B cell (primary cell): ENCODE measurements at regions not wholly inside any gene's neighbourhood (a gene's known extent, or its start where the extent isn't known, plus 50 kb on each side); places are given as distances from the start of the nearest gene placed in this dataset.

ENCODE experiments used
- ATAC-seq: fragments of 200-7000 bp; cut with Tn5 transposase; one replicate; pipeline ENCODE4 v1.10.0; 2021; ENCODE audit warnings: low read depth, mild to moderate bottlenecking, moderate number of reproducible peaks, moderate library complexity
- CTCF ChIA-PET: fragments of 350-600 bp; sonication (Branson Sonifier 250); formaldehyde crosslinking; loops from one replicate; lab custom pipeline; 2021; ENCODE audit warnings: antibody characterized with exemption, inconsistent platforms; lab: Charles Lee
- POLR2A ChIA-PET: fragments of 350-600 bp; sonication (Branson Sonifier 250); formaldehyde crosslinking; loops from one replicate; lab custom pipeline; 2021; ENCODE audit warnings: antibody characterized with exemption; lab: Charles Lee
- DNase-seq: peaks from one replicate; pipeline ENCODE4 v3.0.0; 2013
- H2AFZ ChIP-seq: 2 replicates; pipeline ENCODE4 v1.6.1; 2012; ENCODE audit warnings: mild to moderate bottlenecking, low read depth, low read length; ENCODE audit not compliant: insufficient read depth, poor library complexity, severe bottlenecking
- H3K27ac ChIP-seq, 2 donors: 1 replicate in 1 of 2; 2 replicates in 1 of 2; pipeline ENCODE4 v1.5.1; 2012 to 2013; ENCODE audit warnings: low read length in 2 of 2, mild to moderate bottlenecking in 2 of 2, moderate library complexity in 1 of 2
- H3K27me3 ChIP-seq, 4 experiments: fragments of 200-600 bp in 1 of 4; sonication (generic) in 1 of 4; replicated peaks in 1 of 4; 1 replicate in 2 of 4; 2 replicates in 2 of 4; pipeline versions ENCODE4 v1.6.1 to v1.7.0; 2013 to 2016; ENCODE audit warnings: low read length in 3 of 4, mild to moderate bottlenecking in 2 of 4, mixed read lengths in 1 of 4, moderate library complexity in 1 of 4; ENCODE audit not compliant: insufficient read depth in 4 of 4, control insufficient read depth in 3 of 4; ENCODE audit errors: control extremely low read depth in 1 of 4
- H3K36me3 ChIP-seq, 2 experiments: replicated peaks in 1 of 2; 1 replicate in 1 of 2; 2 replicates in 1 of 2; pipeline versions ENCODE4 v1.6.1 to v1.7.1; 2013; ENCODE audit warnings: low read length in 1 of 2; ENCODE audit not compliant: insufficient read depth in 2 of 2, control insufficient read depth in 1 of 2; ENCODE audit errors: control extremely low read depth in 1 of 2, extremely low read depth in 1 of 2
- H3K4me1 ChIP-seq, 2 donors: fragments of 200-600 bp in 1 of 2; sonication (generic) in 1 of 2; 1 replicate in 1 of 2; 2 replicates in 1 of 2; pipeline versions ENCODE4 v1.5.1 to v1.6.1; 2013 to 2017; ENCODE audit warnings: low read length in 2 of 2; ENCODE audit not compliant: control insufficient read depth in 2 of 2, insufficient read depth in 2 of 2
- H3K4me2 ChIP-seq: replicated peaks from 2 replicates; pipeline ENCODE3; 2012; ENCODE audit warnings: mild to moderate bottlenecking, low read depth, low read length; ENCODE audit not compliant: poor library complexity, severe bottlenecking
- H3K4me3 ChIP-seq, 5 experiments: fragments of 200-600 bp in 1 of 5; sonication (generic) in 1 of 5; 1 replicate in 3 of 5; 2 replicates in 2 of 5; pipeline versions ENCODE4 v1.5.1 to v1.7.0; 2011 to 2016; ENCODE audit warnings: low read length in 4 of 5, mild to moderate bottlenecking in 4 of 5, low read depth in 2 of 5, control low read depth in 1 of 5, moderate library complexity in 1 of 5; ENCODE audit not compliant: insufficient read depth in 1 of 5; ENCODE audit errors: control extremely low read depth in 1 of 5, extremely low read depth in 1 of 5
- H3K79me2 ChIP-seq: fragments of 200-600 bp; sonication (generic); one replicate; pipeline ENCODE4 v1.6.0; 2016; ENCODE audit warnings: low read length; ENCODE audit not compliant: control insufficient read depth, insufficient read depth
- H3K9ac ChIP-seq: fragments of 200-600 bp; sonication (generic); 2 replicates; pipeline ENCODE4 v1.6.1; 2017; ENCODE audit warnings: mild to moderate bottlenecking, low read length, moderate library complexity
- H3K9me3 ChIP-seq, 3 donors: one replicate each; pipeline versions ENCODE4 v1.6.1 to v1.7.1; 2013; ENCODE audit warnings: low read length in 2 of 3; ENCODE audit not compliant: control insufficient read depth in 2 of 3, insufficient read depth in 1 of 3; ENCODE audit errors: control extremely low read depth in 1 of 3
- H4K20me1 ChIP-seq: 2 replicates; pipeline ENCODE4 v1.6.0; 2012; ENCODE audit warnings: mild to moderate bottlenecking, low read length; ENCODE audit not compliant: insufficient read depth, control insufficient read depth, poor library complexity, severe bottlenecking
- H3K27ac Mint-ChIP-seq: one replicate; pipeline ENCODE4 v1.8.0; 2021; ENCODE audit warnings: mixed read lengths
- H3K27me3 Mint-ChIP-seq: one replicate; pipeline ENCODE4 v1.8.0; 2021; ENCODE audit warnings: mixed read lengths
- H3K4me1 Mint-ChIP-seq: one replicate; pipeline ENCODE4 v1.8.0; 2021; ENCODE audit warnings: mixed read lengths
- H3K4me3 Mint-ChIP-seq: one replicate; pipeline ENCODE4 v1.8.0; 2021; ENCODE audit warnings: mixed read lengths
- H3K9me3 Mint-ChIP-seq: one replicate; pipeline ENCODE4 v1.8.0; 2022; ENCODE audit warnings: mixed read lengths; ENCODE audit not compliant: insufficient read depth
- EZH2 ChIP-seq: IDR thresholded peaks from 2 replicates; pipeline ENCODE4 v1.6.1; 2012; ENCODE audit warnings: borderline replicate concordance, low read depth, mild to moderate bottlenecking, moderate library complexity, low read length; ENCODE audit not compliant: insufficient read depth, poor library complexity, severe bottlenecking
- WGBS: methylation state at CpG from one replicate; pipeline ENCODE4 v1.1.5; 2013; ENCODE audit warnings: missing lambda C conversion rate; ENCODE audit not compliant: insufficient coverage; 5-methylcytosine and 5-hydroxymethylcytosine counted together
- intact Hi-C: fragments of 100-400 bp; cut with micrococcal nuclease; formaldehyde crosslinking; loops from one replicate; pipeline ENCODE4 v1.10.0; 2022
- TF ChIP-seq, protein P1 (sequence below): fragments of 200-600 bp; IDR thresholded peaks from one replicate; pipeline ENCODE4 v1.8.0; 2022; ENCODE audit warnings: antibody characterized with exemption, mild to moderate bottlenecking

DNA sequence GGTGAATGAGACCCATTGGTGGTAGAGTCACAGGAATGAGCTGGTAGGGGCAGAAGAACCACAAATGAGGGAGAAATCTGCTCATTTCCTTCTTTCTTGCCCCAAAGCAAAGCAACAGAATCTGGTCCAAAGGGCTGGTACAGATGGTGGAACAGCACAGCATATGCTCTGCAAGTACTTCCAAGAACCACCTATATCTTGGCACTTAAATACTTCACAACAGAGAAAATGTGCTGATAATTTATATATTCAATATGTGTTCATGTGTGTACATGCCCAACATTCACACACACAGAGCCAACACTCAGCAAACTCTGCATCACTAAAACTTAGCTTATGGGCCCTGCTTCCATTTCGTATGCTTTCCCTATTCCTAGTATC lies 884.4 kb upstream of the KLHL29 start:
- 80% methylated on average over 1 of the region's 1 CpG for WGBS
- no peak for TF ChIP-seq EZH2
- TF ChIP-seq, protein P1, sequence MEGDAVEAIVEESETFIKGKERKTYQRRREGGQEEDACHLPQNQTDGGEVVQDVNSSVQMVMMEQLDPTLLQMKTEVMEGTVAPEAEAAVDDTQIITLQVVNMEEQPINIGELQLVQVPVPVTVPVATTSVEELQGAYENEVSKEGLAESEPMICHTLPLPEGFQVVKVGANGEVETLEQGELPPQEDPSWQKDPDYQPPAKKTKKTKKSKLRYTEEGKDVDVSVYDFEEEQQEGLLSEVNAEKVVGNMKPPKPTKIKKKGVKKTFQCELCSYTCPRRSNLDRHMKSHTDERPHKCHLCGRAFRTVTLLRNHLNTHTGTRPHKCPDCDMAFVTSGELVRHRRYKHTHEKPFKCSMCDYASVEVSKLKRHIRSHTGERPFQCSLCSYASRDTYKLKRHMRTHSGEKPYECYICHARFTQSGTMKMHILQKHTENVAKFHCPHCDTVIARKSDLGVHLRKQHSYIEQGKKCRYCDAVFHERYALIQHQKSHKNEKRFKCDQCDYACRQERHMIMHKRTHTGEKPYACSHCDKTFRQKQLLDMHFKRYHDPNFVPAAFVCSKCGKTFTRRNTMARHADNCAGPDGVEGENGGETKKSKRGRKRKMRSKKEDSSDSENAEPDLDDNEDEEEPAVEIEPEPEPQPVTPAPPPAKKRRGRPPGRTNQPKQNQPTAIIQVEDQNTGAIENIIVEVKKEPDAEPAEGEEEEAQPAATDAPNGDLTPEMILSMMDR: no peak
- Mint-ChIP-seq H3K9me3 (no peaks in the 10 kb centered on the region), H3K4me3 (no peak overlapping the region), H3K4me1 (no peaks in the 10 kb centered on the region), H3K27me3 (no peaks in the 10 kb centered on the region), H3K27ac (no peak overlapping the region)
- Histone ChIP-seq H3K27me3 (no peaks in the 10 kb centered on the region), H2AFZ (no peak overlapping the region), H3K4me3 (no peak overlapping the region), H3K36me3 (no peaks in the 10 kb centered on the region), H3K4me2 (no peak overlapping the region), H4K20me1 (no peaks in the 10 kb centered on the region), H3K27ac (no peak overlapping the region), H3K79me2 (no peaks in the 10 kb centered on the region), H3K9me3 (peaks cover 0 to 3% (median 0%) of the 10 kb centered on the region in 3 donors), H3K9ac (no peak overlapping the region), H3K4me1 (no peaks in the 10 kb centered on the region)
- intact Hi-C loops: no loop called here
- ATAC-seq (no peak), DNase-seq (no peak)
- POLR2A ChIA-PET: no interaction called here
- CTCF ChIA-PET: no interaction called here

DNA sequence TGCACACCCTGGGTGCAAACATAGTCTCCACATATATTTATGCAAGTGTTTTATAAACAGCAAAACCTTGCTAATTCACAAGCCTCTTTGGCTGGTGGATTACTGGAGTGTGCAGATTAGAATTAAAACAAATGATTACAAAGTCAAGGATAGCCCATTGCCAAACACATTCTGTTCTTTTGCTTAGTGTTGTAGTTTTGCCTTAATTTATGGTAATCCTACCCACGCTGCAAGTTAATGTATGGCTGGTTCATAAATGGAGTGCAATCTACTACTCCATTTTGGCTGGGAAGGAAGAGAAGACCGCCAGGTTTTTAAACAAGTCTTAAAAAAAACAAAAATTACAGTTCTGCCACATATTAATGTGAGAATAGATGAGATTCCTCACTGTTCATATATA lies 883.1 kb upstream of the KLHL29 start:
- H3K27me3 ChIP-seq: no peaks in the 10 kb centered on the region
- H2AFZ ChIP-seq: no peak overlapping the region
- Mint-ChIP-seq H3K27me3 (no peaks in the 10 kb centered on the region), H3K9me3 (peaks cover under 1% of the 10 kb centered on the region), H3K4me3 (no peak overlapping the region), H3K27ac (no peak overlapping the region), H3K4me1 (no peaks in the 10 kb centered on the region)
- WGBS: no CpG with 5 or more reads among the region's 2 CpGs
- intact Hi-C loops: no loop called here
- no peak for ATAC-seq
- no peak overlapping the region for H3K9ac ChIP-seq
- ChIA-PET POLR2A (no interaction called here), CTCF (no interaction called here)
- no peaks in the 10 kb centered on the region for H3K79me2 ChIP-seq
- no peaks in the 10 kb centered on the region for H3K36me3 ChIP-seq
- no peak for DNase-seq
- no peak overlapping the region for H3K4me2 ChIP-seq
- H3K9me3 ChIP-seq: peaks cover 0 to 3% (median 0%) of the 10 kb centered on the region in 3 donors
- H4K20me1 ChIP-seq: no peaks in the 10 kb centered on the region
- TF ChIP-seq EZH2: no peak
- TF ChIP-seq, protein P1: no peak
- no peaks in the 10 kb centered on the region for H3K4me1 ChIP-seq
- no peak overlapping the region for H3K4me3 ChIP-seq
- H3K27ac ChIP-seq: no peak overlapping the region
